GM21515 (cell line): ENCODE measurements at regions not wholly inside any gene's neighbourhood (a gene's known extent, or its start where the extent isn't known, plus 50 kb on each side); places are given as distances from the start of the nearest gene placed in this dataset.
"Not testable (repeated sequence)": the region's sequence is repeated elsewhere in the genome, so short reads cannot be mapped to it uniquely, and the experiment has no call there.

ENCODE experiments used
- ATAC-seq: cut with Tn5 transposase; IDR thresholded peaks from one replicate; pipeline ENCODE4 v1.9.1; 2021; ENCODE audit not compliant: unreplicated experiment

DNA sequence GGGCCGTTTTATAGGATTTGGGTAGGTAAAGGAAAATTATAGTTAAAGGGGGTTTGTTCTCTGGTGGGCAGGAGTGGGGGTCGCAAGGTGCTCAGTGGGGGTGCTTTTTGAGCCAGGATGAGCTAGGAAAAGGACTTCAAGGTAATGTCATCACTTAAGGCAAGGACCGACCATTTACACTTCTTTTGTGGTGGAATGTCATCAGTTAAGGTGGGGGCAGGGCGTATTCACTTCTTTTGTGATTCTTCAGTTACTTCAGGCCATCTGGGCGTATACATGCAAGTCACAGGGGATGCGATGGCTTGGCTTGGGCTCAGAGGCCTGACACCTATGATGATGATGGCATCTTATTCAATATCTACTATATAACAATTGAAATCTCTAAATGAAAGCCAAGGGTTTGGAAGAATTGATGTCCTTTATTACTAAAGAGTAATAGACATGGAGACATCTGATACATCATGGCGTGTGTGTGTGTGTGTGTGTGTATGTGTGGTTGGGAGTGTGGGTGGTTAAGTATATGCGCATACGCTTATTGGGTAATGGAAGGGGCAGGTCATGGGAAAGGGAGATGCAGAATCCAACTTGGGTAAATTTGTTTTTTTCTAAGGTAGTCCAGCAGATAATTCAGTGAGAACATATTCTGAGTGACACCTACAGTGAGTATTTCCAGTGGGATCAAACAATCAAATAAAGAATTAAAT lies 236.9 kb upstream of the DUSP10 start:
- not testable (repeated sequence) for ATAC-seq

DNA sequence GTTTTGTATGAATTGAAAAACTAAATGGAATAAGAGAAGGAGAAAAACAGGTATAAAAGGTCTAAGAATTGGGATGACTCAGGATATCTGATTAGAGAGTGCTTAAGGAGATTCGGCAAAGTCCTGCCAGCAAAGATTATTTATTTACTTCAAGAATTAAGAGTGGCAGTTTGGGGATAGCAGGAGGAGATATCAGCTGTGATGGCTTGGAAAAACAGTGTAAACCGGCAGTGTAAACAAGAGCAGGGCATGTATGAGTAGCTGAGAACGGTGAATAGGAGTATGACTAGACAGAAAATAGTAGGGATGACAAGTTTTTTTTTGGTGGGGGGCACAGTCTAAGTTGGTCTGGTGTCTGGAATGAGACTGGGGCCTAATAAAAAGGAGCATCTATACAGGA lies 231.9 kb upstream of the DUSP10 start:
- not testable (repeated sequence) for ATAC-seq

DNA sequence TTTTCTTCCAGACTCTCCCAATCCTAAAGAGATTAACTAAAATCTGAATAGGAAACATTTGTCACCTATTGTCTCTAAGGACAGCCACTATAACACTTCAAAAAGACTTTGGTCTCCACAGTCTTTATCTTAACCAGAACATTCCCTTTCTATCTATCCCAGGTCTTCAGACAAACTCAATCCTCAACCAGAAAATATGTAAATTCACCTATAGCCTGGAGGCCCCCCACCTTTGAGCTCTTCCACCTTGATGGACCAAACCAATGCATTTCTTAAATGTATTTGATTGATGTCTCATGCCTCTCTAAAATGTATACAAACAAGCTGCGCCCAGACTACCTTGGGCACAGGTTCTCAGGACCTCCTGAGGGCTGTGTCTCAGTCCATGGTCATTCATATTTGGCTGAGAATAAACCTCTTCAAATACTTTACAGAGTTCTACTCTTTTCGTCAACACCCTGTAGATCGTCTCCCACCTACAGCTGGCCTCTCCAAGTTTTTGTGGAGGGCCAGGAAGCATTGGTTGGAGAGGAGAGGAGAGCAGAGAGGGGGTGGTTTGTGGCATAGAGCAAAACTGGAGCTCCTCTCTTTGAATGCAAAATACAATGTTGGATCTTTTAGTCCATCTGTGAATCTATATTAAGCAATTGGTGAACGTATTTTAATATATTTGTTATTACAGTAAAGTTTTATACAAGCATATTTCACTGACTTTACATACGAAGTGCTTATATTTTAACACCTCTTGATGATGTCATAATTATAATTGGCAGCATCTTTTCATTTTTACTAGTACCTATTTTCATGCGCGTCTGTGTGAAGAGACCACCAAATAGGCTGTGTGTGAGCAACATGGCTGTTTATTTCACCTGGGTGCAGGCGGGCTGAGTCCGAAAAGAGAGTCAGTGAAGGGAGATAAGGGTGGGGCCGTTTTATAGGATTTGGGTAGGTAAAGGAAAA lies 230.7 kb upstream of the DUSP10 start:
- no peak for ATAC-seq

DNA sequence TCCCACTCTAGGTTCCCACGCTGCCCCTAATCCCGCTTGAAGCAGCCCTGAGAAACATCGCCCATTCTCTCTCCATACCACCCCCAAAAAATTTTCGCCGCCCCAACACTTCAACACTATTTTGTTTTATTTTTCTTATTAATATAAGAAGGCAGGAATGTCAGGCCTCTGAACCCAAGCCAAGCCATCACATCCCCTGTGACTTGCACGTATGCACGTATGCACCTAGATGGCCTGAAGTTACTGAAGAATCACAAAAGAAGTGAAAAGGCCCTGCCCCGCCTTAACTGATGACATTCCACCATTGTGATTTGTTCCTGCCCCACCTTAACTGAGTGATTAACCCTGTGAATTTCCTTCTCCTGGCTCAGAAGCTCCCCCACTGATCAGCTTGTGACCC lies 229.1 kb upstream of the DUSP10 start:
- ATAC-seq = not testable (repeated sequence)

DNA sequence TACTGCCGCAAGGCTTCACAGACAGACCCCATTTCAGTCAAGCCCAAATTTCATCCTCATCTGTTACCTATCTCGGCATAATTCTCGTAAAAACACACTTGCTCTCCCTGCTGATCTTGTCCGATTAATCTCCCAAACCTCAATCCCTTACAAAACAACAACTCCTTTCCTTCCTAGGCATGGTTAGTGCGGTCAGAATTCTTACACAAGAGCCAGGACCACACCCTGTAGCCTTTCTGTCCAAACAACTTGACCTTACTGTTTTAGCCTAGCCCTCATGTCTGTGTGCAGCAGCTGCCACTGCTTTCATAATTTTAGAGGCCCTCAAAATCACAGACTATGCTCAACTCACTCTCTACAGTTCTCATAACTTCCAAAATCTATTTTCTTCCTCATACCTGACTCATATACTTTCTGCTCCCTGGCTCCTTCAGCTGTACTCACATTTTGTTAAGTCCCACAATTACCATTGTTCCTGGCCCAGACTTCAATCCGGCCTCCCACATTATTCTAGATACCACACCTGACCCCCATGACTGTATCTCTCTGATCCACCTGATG lies 227.5 kb upstream of the DUSP10 start:
- ATAC-seq = not testable (repeated sequence)

DNA sequence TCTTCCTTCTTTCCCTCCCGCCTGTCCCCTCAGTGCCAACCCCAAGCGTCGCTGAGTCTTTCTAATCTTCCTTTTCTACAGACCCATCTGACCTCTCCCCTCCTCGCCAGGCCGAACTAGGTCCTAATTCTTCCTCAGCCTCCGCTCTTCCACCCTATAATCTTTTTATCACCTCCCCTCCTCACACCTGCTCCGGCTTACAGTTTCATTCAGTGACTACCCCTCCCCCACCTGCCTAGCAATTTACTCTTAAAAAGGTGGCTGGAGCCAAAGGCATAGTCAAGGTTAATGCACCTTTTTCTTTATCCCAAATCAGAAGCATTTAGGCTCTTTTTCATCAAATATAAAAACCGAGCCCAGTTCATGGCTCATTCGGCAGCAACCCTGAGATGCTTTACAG lies 225.6 kb upstream of the DUSP10 start:
- not testable (repeated sequence) for ATAC-seq

DNA sequence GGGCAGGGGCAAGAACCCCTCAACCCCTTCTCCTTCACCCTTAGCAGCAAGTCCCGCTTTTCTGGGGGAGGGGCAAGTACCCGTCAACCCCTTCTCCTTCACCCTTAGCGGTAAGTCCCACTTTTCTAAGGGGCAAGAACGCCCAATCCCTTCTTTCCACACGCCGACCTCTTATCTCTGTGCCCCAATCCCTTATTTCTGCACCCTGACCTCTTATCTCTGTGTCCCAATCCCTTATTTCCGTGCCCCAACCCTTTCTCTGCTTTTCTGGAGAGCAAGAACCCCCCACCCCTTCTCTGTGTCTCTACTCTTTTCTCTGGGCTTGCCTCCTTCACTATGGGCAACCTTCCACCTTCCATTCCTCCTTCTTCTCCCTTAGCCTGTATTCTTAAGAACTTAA lies 225.0 kb upstream of the DUSP10 start:
- ATAC-seq = not testable (repeated sequence)

DNA sequence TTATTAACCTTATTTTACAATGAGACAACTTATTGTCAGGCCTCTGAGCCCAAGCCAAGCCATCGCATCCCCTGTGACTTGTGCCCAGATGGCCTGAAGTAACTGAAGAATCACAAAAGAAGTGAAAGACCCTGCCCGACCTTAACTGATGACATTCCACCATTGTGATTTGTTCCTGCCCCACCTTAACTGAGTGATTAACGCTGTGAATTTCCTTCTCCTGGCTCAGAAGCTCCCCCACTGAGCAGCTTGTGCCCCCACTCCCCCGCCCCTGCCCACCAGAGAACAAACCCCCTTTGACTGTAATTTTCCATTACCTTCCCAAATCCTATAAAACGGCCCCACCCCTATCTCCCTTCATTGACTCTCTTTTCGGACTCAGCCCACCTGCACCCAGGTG lies 224.0 kb upstream of the DUSP10 start:
- ATAC-seq = not testable (repeated sequence)

DNA sequence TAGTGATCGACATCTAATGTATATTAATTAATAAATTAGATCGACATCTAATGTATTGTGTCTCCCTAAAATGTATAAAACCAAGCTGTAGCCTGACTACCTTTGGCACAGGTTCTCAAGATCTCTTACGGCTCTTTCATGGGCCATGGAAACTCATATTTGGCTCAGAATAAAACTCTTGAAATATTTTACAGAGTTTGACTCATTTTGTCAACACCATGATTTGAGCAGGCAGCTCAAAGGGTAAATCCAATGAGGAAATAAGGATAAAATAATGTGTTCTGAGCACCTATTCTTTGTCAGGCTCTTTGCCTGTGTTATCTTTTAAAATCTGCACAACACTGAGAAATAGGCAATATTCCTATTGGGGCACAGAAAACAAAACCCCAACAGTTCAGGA lies 223.4 kb upstream of the DUSP10 start:
- ATAC-seq = no peak

DNA sequence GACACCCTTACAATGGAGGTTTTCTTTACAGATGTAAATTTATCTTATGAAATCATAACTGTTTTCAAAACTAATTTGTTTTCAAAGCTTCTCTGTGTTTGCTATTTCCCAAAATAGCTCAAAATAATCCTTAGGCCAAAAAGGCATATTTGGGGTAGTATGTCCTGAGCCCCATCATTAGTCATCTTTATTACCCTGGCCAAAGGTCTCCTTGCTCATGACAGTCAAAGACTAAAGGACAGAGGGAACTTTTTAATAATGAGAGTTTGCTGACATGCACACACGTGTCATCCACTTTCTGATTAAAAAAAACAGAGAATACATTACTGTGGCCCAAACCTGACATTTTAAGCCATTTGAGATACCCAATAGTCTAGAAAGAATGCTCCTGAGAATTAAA lies 221.9 kb upstream of the DUSP10 start:
- no peak for ATAC-seq

DNA sequence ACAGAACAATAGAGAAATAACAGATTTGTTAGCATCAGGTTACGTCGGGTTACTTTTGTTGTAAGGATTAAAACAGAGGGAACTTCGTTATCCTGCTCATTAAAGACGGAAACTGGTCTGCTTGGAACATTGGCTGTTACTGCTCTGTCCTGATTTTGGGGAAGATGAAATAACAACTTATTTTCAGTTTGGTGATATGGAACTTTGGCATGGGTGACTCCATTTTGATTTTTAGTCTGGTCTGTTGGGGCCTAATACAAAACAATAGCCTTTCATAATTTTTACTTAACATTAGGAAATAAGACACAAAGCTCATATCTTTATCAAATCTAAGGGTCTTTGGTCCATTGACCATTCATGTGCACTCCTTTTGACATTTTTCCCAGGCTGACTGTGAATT lies 220.5 kb upstream of the DUSP10 start:
- no peak for ATAC-seq

DNA sequence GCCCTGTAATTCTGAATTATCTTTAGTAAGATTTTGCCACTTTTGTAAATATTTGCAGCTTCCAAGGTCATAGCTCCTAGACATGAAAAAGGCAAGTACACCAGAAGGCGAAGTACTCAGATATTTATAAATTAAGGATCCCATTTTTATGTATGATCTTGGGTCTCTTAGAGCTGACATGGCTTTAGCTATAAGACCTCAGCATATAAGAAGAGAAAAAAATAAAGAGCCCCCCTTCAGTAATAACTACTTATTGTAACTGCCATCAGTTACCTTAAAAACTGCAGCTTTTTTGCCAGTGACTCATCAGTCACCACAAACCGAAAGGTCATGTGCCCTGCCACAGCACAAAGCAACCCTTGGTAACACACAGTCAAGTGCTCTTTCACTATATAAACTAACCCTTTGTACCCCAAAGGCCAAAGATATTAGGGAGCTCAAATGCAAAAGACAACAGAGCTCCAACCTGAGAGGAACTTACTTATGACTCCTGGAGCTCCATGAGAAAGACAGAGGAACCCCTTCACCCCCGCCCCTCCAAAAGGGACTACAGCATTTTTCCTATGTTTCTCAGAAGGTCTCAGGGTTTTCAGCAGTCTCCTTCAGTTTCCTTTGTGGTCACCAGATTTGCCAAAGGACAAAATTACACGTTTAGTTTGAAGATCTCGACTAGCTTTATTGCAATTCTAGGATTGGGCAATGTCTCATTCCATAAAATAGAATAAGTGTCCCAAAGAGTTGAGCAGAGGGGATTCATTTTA lies 219.8 kb upstream of the DUSP10 start:
- ATAC-seq = peak; percentile 72

DNA sequence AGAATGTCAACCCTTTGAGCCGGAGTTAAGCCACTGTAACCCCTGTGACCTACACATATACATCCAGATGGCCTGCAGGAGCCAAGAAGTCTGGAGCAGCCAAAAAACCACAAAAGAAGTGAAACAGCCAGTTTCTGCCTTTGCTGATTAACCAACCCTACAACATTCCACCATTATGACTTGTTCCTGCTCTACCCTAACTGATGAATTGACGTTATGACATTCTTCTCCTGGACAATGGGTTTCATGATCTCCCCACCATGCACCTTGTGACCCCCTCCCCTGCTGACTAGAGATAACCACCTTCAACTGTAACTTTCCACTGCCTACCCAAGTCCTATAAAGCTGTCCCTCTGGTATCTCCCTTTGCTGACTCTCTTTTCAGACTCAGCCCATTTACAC lies 216.3 kb upstream of the DUSP10 start:
- ATAC-seq = not testable (repeated sequence)

DNA sequence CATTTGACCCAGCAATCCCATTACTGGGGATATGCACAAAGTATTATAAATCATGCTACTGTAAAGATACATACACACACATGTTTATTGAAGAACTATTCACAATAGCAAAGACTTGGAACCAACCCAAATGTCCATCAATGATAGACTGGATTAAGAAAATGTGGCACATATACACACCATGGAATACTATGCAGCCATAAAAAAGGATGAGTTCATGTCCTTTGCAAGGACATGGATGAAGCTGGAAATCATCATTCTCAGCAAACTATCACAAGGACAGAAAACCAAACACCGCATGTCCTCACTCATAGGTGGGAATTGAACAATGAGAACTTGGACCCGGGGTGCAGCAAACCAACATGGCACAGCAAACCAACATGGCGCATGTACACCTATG lies 215.5 kb upstream of the DUSP10 start:
- not testable (repeated sequence) for ATAC-seq

DNA sequence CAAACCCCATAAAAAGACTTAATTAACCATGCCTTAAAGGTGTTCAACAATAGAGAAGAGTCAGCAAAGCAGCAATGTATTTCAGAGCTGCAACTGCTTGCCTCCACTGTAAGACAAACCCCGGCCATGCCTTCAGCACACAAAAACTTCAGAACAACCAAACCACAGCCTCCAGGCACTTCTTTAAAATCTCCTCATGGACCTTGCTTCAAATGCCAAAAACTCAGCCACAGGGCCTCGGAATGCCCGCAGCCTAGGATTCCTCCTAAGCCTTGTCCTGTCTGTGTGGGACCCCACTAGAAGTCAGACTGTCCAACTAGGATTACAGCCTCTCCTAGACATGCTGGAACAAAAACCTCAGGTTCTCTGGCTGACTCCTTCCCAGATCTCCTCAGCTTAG lies 208.1 kb upstream of the DUSP10 start:
- no peak for ATAC-seq

DNA sequence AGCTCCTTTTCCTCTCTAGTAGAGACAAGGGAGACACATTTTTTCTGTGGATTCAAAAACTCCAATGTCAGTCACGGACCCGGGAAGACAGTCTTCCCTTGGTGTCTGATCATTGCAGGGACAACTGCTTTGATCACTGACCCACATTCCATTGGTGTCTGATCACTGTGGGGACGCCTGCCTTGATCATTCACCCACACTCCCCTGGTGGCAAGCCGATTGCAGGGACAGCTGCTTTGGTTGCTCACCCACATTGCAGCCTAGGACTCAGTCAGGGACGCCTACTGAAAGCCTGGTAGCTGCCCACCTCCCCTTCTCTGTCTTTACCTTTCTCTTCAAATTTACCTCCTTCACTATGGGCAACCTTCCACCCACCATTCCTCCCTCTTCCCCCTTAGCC lies 206.6 kb upstream of the DUSP10 start:
- no peak for ATAC-seq

DNA sequence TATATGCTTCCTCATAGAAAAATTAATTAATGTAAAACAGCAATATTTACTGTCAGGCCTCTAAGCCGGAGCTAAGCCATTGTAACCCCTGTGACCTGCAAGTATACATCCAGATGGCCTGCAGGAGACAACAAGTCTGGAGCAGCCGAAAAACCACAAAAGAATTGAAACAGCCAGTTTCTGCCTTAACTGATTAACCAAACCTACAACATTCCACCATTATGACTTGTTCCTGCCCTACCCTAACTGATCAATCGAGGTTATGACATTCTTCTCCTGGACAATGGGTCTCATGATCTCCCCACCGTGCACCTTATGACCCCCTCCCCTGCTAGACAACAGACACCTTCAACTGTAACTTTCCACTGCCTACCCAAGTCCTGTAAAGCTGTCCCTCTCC lies 205.8 kb upstream of the DUSP10 start:
- ATAC-seq = no peak

DNA sequence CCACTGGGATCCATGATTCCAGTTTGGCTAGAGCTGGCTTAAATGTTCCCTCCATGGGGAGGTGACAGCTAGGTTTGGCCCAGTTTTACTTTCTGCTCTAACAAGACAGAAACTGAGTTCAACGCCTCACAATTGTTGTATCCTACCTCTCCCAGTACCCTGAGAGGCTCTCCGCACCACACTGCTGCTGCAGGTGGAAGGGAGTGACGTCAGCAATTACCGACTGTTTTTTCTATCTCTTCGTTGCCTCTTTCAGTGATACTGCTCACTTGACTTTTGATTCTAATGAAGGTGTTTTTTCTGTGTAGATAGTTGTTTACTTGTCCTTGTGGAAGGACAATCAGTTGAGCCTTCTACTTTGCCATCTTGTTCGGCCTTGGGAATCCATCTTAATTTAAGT lies 204.9 kb upstream of the DUSP10 start:
- ATAC-seq = no peak

DNA sequence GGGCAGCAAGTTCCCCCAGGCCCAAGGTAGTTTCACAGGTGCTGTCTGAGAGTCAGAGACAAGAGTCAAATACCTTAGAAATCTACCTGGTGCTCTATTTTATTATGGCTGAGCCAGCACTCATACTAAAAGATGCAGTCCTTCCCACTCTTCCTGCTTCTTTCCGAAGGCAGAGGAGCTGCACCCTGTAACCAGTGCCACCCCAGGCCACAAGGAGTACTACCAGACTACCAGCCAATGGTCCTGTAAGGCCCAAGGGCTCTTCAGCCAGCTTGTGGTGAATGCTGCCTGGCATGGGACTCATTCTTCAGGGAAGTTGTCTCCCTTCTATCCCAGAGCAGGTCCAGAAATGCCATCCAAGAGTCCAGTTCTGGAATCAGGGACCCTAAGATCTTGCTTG lies 203.8 kb upstream of the DUSP10 start:
- ATAC-seq = no peak

DNA sequence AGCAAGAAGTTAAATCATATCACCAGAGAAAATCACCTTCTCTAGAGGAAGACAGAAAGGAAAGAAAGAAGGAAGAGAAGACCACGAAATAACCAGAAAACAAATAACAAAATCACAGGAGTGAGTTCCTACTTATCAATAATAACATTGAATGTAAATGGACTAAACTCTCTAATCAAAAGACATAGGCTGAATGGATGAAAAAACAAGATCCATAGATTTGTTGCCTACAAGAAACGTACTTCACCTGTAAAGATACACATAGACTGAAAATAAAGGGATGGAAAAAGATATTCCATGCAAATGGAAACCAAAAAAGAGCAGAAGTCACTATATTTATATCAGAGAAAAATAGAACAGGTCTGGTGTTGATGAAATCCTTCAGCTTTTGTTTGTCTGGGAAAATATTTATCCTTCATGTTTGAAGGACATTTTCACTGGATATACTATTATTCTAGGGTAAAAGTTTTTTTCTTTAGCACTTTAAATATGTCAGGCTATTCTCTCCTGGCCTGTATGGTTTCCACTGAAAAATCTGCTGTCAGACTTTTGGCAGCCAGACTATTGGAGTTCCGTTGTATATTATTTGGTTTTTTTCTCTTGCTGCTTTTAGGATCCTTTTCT lies 202.5 kb upstream of the DUSP10 start:
- ATAC-seq = no peak

DNA sequence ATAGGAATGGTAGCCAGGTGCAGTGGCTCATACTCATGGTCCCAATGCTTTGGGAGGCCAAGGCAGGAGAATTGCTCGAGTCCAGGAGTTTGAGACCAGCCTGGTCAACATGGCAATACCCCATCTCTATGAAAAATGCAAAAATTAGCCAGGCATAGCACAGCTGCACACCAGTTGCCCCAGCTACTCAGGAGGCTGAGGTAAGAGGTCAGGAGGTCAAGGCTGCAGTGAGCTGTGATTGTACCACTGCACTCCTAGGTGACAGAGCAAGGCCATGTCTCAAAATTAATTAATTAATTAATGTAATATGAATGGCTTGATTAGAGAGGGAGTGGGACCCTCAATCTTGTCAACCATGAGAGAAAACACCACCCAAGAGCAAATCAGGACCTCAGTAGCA lies 198.7 kb upstream of the DUSP10 start:
- no peak for ATAC-seq
